ENCODE measurements at regions not wholly inside any gene's neighbourhood (a gene's known extent, or its start where the extent isn't known, plus 50 kb on each side); places are given as distances from the start of the nearest gene placed in this dataset.

DNA sequence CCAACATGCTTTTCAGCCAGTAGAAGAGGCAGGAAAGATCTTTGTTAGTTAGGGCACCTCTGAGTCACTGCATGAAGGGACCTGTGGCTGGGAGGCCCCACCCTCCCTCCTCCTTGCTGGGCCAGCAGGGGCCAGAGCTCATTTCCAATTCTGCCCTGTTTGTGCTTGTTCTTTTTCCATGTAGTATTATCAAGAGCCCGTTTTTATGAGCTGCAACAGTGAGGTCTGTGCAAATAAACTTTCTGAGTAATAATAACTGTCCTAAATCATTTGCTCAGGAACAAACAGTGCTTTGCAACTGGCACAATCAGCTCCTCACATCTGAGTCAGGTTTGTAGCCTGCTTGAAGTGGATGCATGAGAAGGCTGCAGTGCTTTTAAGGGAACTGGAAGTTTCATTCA lies 128.0 kb downstream of the ARL4C start:
- TF ChIP-seq REST (IDR thresholded peaks at IDR 0.05; ENCODE audit: insufficient replicate concordance, low read depth) (no peak), POLR2AphosphoS5 (IDR thresholded peaks at IDR 0.05; ENCODE audit: low read depth) (no peak), SPI1 (IDR thresholded peaks at IDR 0.05; ENCODE audit: borderline replicate concordance, low read depth) (no peak), GABPA (IDR thresholded peaks at IDR 0.05; ENCODE audit: low read depth) (no peak)
- TF ChIP-seq, protein P1, sequence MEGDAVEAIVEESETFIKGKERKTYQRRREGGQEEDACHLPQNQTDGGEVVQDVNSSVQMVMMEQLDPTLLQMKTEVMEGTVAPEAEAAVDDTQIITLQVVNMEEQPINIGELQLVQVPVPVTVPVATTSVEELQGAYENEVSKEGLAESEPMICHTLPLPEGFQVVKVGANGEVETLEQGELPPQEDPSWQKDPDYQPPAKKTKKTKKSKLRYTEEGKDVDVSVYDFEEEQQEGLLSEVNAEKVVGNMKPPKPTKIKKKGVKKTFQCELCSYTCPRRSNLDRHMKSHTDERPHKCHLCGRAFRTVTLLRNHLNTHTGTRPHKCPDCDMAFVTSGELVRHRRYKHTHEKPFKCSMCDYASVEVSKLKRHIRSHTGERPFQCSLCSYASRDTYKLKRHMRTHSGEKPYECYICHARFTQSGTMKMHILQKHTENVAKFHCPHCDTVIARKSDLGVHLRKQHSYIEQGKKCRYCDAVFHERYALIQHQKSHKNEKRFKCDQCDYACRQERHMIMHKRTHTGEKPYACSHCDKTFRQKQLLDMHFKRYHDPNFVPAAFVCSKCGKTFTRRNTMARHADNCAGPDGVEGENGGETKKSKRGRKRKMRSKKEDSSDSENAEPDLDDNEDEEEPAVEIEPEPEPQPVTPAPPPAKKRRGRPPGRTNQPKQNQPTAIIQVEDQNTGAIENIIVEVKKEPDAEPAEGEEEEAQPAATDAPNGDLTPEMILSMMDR (IDR thresholded peaks at IDR 0.05; ENCODE audit: insufficient read depth, low read length): no peak
